ENCODE measurements at regions not wholly inside any gene's neighbourhood (a gene's known extent, or its start where the extent isn't known, plus 50 kb on each side); places are given as distances from the start of the nearest gene placed in this dataset.

DNA sequence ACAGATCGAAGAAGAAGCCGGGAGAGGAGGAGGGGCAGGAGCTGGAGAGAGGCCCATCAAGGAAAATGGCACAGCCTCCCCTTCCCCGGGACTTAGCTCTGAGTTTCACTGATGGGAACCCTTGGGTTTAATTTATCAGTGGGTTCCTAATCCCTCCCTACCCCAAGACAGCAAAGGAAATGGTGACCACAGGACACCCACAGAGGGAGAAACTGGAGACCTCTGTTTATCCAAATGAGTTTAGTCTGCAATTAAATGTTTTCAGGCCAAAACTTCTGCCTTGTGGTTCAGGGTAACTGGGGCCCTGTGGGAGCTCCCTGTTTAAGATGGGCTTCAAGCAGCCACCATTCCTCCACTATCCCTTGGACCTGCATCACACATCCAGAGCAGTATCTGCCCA, 190.8 kb upstream of the TOPAZ1 start:
- no peak for ATAC-seq
- TF ChIP-seq EZH2phosphoT487 (IDR thresholded peaks at IDR 0.05; ENCODE audit: unreplicated experiment) = no peak
- no peak for TF ChIP-seq EZH2 (IDR thresholded peaks at IDR 0.05; ENCODE audit: low read depth, unreplicated experiment)
- no peak for TF ChIP-seq CREB1 (CRISPR knock-in tag; IDR thresholded peaks at IDR 0.05; ENCODE audit: low read depth)
- TF ChIP-seq ETS1 (IDR thresholded peaks at IDR 0.05) = no peak
- no peak for TF ChIP-seq NANOG (IDR thresholded peaks at IDR 0.05; ENCODE audit: borderline replicate concordance)
- no peak for TF ChIP-seq CTCF (conservative IDR thresholded peaks at IDR 0.05; ENCODE audit: low read depth in 2 of 2)
- TF ChIP-seq ZNF114 (CRISPR knock-in tag; IDR thresholded peaks at IDR 0.05) = no peak
- TF ChIP-seq REST (IDR thresholded peaks at IDR 0.05; ENCODE audit: unreplicated experiment) = no peak
- no peak for TF ChIP-seq ZNF331 (CRISPR knock-in tag; IDR thresholded peaks at IDR 0.05; ENCODE audit: low read depth)
- TF ChIP-seq, protein P1, sequence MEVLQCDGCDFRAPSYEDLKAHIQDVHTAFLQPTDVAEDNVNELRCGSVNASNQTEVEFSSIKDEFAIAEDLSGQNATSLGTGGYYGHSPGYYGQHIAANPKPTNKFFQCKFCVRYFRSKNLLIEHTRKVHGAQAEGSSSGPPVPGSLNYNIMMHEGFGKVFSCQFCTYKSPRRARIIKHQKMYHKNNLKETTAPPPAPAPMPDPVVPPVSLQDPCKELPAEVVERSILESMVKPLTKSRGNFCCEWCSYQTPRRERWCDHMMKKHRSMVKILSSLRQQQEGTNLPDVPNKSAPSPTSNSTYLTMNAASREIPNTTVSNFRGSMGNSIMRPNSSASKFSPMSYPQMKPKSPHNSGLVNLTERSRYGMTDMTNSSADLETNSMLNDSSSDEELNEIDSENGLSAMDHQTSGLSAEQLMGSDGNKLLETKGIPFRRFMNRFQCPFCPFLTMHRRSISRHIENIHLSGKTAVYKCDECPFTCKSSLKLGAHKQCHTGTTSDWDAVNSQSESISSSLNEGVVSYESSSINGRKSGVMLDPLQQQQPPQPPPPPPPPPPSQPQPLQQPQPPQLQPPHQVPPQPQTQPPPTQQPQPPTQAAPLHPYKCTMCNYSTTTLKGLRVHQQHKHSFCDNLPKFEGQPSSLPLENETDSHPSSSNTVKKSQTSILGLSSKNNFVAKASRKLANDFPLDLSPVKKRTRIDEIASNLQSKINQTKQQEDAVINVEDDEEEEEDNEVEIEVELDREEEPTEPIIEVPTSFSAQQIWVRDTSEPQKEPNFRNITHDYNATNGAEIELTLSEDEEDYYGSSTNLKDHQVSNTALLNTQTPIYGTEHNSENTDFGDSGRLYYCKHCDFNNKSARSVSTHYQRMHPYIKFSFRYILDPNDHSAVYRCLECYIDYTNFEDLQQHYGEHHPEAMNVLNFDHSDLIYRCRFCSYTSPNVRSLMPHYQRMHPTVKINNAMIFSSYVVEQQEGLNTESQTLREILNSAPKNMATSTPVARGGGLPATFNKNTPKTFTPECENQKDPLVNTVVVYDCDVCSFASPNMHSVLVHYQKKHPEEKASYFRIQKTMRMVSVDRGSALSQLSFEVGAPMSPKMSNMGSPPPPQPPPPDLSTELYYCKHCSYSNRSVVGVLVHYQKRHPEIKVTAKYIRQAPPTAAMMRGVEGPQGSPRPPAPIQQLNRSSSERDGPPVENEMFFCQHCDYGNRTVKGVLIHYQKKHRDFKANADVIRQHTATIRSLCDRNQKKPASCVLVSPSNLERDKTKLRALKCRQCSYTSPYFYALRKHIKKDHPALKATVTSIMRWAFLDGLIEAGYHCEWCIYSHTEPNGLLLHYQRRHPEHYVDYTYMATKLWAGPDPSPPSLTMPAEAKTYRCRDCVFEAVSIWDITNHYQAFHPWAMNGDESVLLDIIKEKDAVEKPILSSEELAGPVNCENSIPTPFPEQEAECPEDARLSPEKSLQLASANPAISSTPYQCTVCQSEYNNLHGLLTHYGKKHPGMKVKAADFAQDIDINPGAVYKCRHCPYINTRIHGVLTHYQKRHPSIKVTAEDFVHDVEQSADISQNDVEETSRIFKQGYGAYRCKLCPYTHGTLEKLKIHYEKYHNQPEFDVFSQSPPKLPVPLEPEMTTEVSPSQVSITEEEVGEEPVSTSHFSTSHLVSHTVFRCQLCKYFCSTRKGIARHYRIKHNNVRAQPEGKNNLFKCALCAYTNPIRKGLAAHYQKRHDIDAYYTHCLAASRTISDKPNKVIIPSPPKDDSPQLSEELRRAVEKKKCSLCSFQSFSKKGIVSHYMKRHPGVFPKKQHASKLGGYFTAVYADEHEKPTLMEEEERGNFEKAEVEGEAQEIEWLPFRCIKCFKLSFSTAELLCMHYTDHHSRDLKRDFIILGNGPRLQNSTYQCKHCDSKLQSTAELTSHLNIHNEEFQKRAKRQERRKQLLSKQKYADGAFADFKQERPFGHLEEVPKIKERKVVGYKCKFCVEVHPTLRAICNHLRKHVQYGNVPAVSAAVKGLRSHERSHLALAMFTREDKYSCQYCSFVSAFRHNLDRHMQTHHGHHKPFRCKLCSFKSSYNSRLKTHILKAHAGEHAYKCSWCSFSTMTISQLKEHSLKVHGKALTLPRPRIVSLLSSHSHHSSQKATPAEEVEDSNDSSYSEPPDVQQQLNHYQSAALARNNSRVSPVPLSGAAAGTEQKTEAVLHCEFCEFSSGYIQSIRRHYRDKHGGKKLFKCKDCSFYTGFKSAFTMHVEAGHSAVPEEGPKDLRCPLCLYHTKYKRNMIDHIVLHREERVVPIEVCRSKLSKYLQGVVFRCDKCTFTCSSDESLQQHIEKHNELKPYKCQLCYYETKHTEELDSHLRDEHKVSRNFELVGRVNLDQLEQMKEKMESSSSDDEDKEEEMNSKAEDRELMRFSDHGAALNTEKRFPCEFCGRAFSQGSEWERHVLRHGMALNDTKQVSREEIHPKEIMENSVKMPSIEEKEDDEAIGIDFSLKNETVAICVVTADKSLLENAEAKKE (CRISPR knock-in tag; IDR thresholded peaks at IDR 0.05) = no peak
- TF ChIP-seq POLR2AphosphoS5 (IDR thresholded peaks at IDR 0.05; ENCODE audit: low read depth) = no peak
- TF ChIP-seq JUNB (IDR thresholded peaks at IDR 0.05; ENCODE audit: unreplicated experiment) = no peak
- TF ChIP-seq STAT1 (IDR thresholded peaks at IDR 0.05; ENCODE audit: unreplicated experiment) = no peak

More for the DNA sequence above, 190.8 kb upstream of the TOPAZ1 start:
- Histone ChIP-seq H3K4me2 (no peak overlapping the region), H3K27ac (ENCODE audit: low read depth) (no peak overlapping the region), H3K27me3 (ENCODE audit: insufficient read depth) (no peaks in the 10 kb centered on the region), H4K20me1 (replicated peaks; ENCODE audit: insufficient read depth) (no peaks in the 10 kb centered on the region; the same call in 1 of the 2 replicates), H3K4me3 (no peak overlapping the region), H3K4me1 (ENCODE audit: insufficient read depth) (peaks cover 13% of the 10 kb centered on the region; the same call in 1 of the 2 replicates), H3K79me2 (replicated peaks; ENCODE audit: insufficient read depth) (no peaks in the 10 kb centered on the region), H3F3A (replicated peaks; ENCODE audit: low read depth) (no peaks in the 10 kb centered on the region), H3K9me2 (ENCODE audit: insufficient read depth) (peaks cover 30% of the 10 kb centered on the region), H2AFZ (no peak overlapping the region), H3K36me3 (ENCODE audit: insufficient read depth) (no peaks in the 10 kb centered on the region)
- Mint-ChIP-seq H3K9me3 (no peaks in the 10 kb centered on the region; the same call in 2 of the 3 replicates), H3K27ac (no peak overlapping the region), H3K36me3 (ENCODE audit: low read depth) (no peaks in the 10 kb centered on the region; the same call in 2 of the 3 replicates), H3K4me1 (peaks cover 30% of the 10 kb centered on the region), H3K27me3 (ENCODE audit: insufficient read depth, low read depth, poor library complexity) (peaks cover 5% of the 10 kb centered on the region), H3K4me3 (no peak overlapping the region)
- no peak for DNase-seq (ENCODE audit: low spot score)
